K562 (cell line): ENCODE measurements at regions not wholly inside any gene's neighbourhood (a gene's known extent, or its start where the extent isn't known, plus 50 kb on each side); places are given as distances from the start of the nearest gene placed in this dataset.

Experiments
- EZH2 ChIP-seq: IDR thresholded peaks from 2 replicates; pipeline ENCODE4 v1.6.1; 2012; ENCODE audit warnings: low read depth, mild to moderate bottlenecking, inconsistent platforms, low read length, borderline replicate concordance
- TAF7 ChIP-seq: fragments of 450-650 bp; IDR thresholded peaks from 2 replicates; pipeline ENCODE4 v1.6.1; 2016; ENCODE audit warnings: missing genetic modification characterization, missing compliant biosample characterization

GRCh38 chr14:49362916-49363315 lies 223.3 kb downstream of the RPS29 start:
- no peak for TF ChIP-seq TAF7 (tag)
- TF ChIP-seq EZH2: no peak
